Upper lobe of left lung (tissue), 6 donors: ENCODE measurements at regions not wholly inside any gene's neighbourhood (a gene's known extent, or its start where the extent isn't known, plus 50 kb on each side); places are given as distances from the start of the nearest gene placed in this dataset.

Experiments used
- ATAC-seq, 2 donors: fragments of 200-7000 bp; cut with Tn5 transposase; one replicate each; pipeline ENCODE4 v1.9.1; 2022; ENCODE audit warnings: mild to moderate bottlenecking in 2 of 2, moderate library complexity in 2 of 2; ENCODE audit not compliant: low FRiP score in 2 of 2
- DNase-seq, 2 donors: peaks; one replicate each; pipeline ENCODE4 v3.0.0-alpha.2; 2019 to 2020
- H3K27ac ChIP-seq, 4 donors: fragments of 200-600 bp; sonication (generic); one replicate each; pipeline ENCODE4 v1.5.1; 2016 to 2019
- H3K27me3 ChIP-seq, 4 donors: fragments of 200-600 bp; sonication (generic); one replicate each; pipeline ENCODE4 v1.5.1; 2017 to 2019
- H3K36me3 ChIP-seq, 4 donors: fragments of 200-600 bp; sonication (generic); one replicate each; pipeline ENCODE4 v1.5.1; 2016 to 2019
- H3K4me1 ChIP-seq, 4 donors: fragments of 200-600 bp; sonication (generic); one replicate each; pipeline ENCODE4 v1.5.1; 2018 to 2019
- H3K4me3 ChIP-seq, 4 donors: fragments of 200-600 bp; sonication (generic); one replicate each; pipeline ENCODE4 v1.5.1; 2017 to 2019; ENCODE audit warnings: mild to moderate bottlenecking in 2 of 4, moderate library complexity in 1 of 4
- H3K9me3 ChIP-seq, 4 donors: fragments of 200-600 bp; sonication (generic); one replicate each; pipeline ENCODE4 v1.5.1; 2018 to 2019
- EP300 ChIP-seq, 4 donors: sonication (generic); formaldehyde crosslinking; IDR thresholded peaks; one replicate each; pipeline ENCODE4 v1.5.1; 2017; ENCODE audit warnings: antibody characterized with exemption in 4 of 4, control low read depth in 2 of 4
- POLR2A ChIP-seq, 4 donors: fragments of 450-650 bp; IDR thresholded peaks; one replicate each; pipeline ENCODE4 v1.5.1; 2016 to 2017; ENCODE audit warnings: antibody characterized with exemption in 4 of 4, mild to moderate bottlenecking in 2 of 4
- POLR2AphosphoS5 ChIP-seq, 2 donors: sonication (generic); formaldehyde crosslinking; IDR thresholded peaks; one replicate each; pipeline ENCODE4 v1.5.1; 2017; ENCODE audit warnings: antibody characterized with exemption in 2 of 2
- WGBS, 2 donors: methylation state at CpG; one replicate each; pipeline ENCODE4 v1.1.5; 2017 to 2018; 5-methylcytosine and 5-hydroxymethylcytosine counted together
- TF ChIP-seq, protein P1 (sequence below), 6 experiments: fragments of 450-650 bp in 4 of 6; fragments of 200-600 bp in 2 of 6; sonication (generic) in 2 of 6; IDR thresholded peaks; one replicate each; pipeline ENCODE4 v1.5.1; 2016 to 2019; ENCODE audit warnings: antibody characterized with exemption in 6 of 6
- donor health status: DM: no; HTN: no; CAD: no; lungs with moderate emphysema.
- donor health status: DM: no; HTN: yes; CAD: no; lungs with severe emphysema.

DNA sequence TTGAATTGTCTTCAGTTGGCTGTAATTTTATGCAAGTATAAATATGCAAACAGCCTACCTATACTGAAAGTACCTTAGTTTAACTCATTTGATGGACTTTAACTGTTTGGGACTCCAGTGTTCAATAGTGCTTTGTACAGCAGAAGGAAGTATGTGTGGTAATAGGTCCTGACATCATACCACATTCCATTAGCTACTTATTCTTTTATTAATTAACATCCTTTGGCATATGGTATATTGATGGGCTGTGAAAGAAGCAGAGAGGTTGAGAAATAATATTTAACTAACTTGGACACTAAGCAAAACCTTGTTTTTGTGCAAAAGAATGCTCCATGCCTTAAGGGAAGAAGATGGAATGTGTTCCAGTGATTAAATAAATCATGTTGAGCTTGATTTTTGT is 97.6 kb upstream of the SEMA6A start:
- no peak overlapping the region for H3K27ac ChIP-seq
- DNase-seq (no peak), ATAC-seq (no peak)
- TF ChIP-seq POLR2A (IDR thresholded peaks at IDR 0.05) = no peak
- TF ChIP-seq, protein P1, sequence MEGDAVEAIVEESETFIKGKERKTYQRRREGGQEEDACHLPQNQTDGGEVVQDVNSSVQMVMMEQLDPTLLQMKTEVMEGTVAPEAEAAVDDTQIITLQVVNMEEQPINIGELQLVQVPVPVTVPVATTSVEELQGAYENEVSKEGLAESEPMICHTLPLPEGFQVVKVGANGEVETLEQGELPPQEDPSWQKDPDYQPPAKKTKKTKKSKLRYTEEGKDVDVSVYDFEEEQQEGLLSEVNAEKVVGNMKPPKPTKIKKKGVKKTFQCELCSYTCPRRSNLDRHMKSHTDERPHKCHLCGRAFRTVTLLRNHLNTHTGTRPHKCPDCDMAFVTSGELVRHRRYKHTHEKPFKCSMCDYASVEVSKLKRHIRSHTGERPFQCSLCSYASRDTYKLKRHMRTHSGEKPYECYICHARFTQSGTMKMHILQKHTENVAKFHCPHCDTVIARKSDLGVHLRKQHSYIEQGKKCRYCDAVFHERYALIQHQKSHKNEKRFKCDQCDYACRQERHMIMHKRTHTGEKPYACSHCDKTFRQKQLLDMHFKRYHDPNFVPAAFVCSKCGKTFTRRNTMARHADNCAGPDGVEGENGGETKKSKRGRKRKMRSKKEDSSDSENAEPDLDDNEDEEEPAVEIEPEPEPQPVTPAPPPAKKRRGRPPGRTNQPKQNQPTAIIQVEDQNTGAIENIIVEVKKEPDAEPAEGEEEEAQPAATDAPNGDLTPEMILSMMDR (IDR thresholded peaks at IDR 0.05) = no peak
- no peak for TF ChIP-seq POLR2AphosphoS5 (IDR thresholded peaks at IDR 0.05)
- TF ChIP-seq EP300 (IDR thresholded peaks at IDR 0.05) = no peak
- peaks cover 0 to 6% (median 0%) of the 10 kb centered on the region in 4 donors for H3K4me1 ChIP-seq
- no peaks in the 10 kb centered on the region for H3K27me3 ChIP-seq
- H3K9me3 ChIP-seq = no peaks in the 10 kb centered on the region
- no peak overlapping the region for H3K4me3 ChIP-seq
- no peaks in the 10 kb centered on the region for H3K36me3 ChIP-seq

DNA sequence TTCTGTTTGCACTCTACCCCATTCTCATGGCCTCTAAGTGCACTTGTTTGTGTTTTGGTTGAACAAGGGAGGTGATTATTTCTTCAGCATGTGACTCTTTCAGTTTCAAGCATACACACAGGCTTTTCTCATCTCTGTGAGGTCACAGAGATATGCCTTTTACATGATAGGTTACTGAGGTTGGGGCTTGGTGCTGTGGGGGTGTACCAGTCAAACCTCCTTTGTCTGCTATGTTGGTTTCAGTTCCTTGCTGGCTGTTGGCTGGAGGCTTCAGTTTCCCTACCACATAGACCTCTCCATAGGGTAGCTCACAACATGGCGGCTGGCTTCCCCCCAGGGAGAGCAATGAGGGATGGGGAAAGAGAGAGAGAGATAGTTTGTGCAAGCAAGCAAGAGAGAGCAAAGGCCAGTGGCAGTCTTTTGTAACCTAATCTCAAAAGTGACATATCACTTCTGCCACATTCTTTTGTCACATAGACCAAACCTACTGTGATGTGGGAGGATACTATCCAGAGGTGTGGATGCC is 96.7 kb upstream of the SEMA6A start:
- ATAC-seq (no peak), DNase-seq (no peak)
- no peaks in the 10 kb centered on the region for H3K27me3 ChIP-seq
- H3K27ac ChIP-seq = no peak overlapping the region
- H3K36me3 ChIP-seq = no peaks in the 10 kb centered on the region
- 89 to 91% methylated on average over 1 of the region's 1 CpG for WGBS, 2 donors
- TF ChIP-seq, protein P1 (IDR thresholded peaks at IDR 0.05) = no peak
- TF ChIP-seq EP300 (IDR thresholded peaks at IDR 0.05) (no peak), POLR2AphosphoS5 (IDR thresholded peaks at IDR 0.05) (no peak)
- H3K9me3 ChIP-seq = no peaks in the 10 kb centered on the region
- H3K4me3 ChIP-seq = no peak overlapping the region
- peaks cover 0 to 6% (median 0%) of the 10 kb centered on the region in 4 donors for H3K4me1 ChIP-seq

DNA sequence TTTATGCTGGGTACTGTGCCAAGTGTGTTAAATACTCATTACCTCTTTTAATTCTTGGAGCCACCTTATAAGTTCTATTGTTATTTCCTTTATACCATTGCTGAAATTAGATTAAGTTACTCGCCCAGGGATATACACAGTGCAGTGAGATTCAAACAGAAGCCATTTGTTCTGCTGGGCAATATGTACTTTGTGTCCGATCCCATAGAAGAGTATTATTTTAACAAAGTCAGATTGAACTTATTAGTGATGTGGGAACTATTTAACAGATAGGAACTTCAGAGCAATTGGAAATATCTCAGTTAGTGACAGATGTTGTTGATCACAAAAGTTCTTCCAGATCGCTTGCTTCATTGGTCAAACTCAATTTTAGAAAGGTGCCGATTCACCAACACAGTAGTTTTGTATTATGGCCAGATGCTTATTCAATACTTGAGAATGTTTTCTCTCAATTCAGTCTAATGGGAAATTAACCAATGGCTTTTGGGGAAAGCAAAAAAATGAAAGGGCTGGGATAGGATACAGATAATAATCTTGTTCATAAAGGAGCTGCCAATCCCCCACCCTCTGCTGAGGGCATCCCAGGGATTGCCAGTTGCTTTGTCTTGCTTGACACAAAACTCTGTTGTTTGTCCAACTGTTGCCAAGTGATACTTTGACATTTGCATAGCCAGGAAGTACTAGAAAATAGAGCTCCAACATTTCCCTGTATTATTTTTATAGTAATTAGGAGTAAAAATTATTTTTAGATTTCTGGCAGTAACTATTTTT is 94.8 kb upstream of the SEMA6A start:
- 74% methylated on average over 4 of the region's 4 CpGs for WGBS, 2 donors
- Histone ChIP-seq H3K27ac (no peak overlapping the region), H3K27me3 (no peaks in the 10 kb centered on the region), H3K36me3 (no peaks in the 10 kb centered on the region), H3K4me3 (no peak overlapping the region), H3K4me1 (peaks cover 0 to 6% (median 0%) of the 10 kb centered on the region in 4 donors), H3K9me3 (no peaks in the 10 kb centered on the region)
- DNase-seq = no peak
- ATAC-seq = no peak
- TF ChIP-seq, protein P1 (IDR thresholded peaks at IDR 0.05) = no peak
- TF ChIP-seq POLR2A (IDR thresholded peaks at IDR 0.05) (no peak), POLR2AphosphoS5 (IDR thresholded peaks at IDR 0.05) (no peak), EP300 (IDR thresholded peaks at IDR 0.05) (no peak)

DNA sequence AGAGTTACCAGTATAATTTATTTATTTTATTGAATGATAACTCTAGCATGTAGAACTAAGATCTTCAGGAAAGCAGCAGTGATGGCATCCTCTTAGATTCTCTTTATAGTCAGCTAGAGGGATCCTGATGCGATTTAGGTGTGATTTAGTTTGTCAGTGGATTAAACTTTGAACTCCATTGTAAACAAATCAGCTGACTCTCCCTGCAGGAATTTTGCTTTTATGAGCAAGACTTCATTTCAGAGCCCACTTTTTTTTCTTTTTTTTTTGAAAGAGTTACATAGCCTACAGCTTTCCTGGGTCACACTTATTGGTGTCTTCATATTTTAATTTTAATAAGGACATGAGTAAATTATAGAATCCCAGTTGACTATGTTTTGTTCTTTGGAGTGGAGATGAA is 93.8 kb upstream of the SEMA6A start:
- H3K4me3 ChIP-seq = no peak overlapping the region
- 77% methylated on average over 1 of the region's 1 CpG for WGBS, 2 donors
- peaks cover 0 to 6% (median 0%) of the 10 kb centered on the region in 4 donors for H3K4me1 ChIP-seq
- no peaks in the 10 kb centered on the region for H3K27me3 ChIP-seq
- H3K27ac ChIP-seq = no peak overlapping the region
- DNase-seq (no peak), ATAC-seq (no peak)
- no peaks in the 10 kb centered on the region for H3K36me3 ChIP-seq
- TF ChIP-seq POLR2AphosphoS5 (IDR thresholded peaks at IDR 0.05) (no peak), POLR2A (IDR thresholded peaks at IDR 0.05) (no peak), EP300 (IDR thresholded peaks at IDR 0.05) (no peak)
- TF ChIP-seq, protein P1 (IDR thresholded peaks at IDR 0.05) = no peak
- H3K9me3 ChIP-seq = no peaks in the 10 kb centered on the region

DNA sequence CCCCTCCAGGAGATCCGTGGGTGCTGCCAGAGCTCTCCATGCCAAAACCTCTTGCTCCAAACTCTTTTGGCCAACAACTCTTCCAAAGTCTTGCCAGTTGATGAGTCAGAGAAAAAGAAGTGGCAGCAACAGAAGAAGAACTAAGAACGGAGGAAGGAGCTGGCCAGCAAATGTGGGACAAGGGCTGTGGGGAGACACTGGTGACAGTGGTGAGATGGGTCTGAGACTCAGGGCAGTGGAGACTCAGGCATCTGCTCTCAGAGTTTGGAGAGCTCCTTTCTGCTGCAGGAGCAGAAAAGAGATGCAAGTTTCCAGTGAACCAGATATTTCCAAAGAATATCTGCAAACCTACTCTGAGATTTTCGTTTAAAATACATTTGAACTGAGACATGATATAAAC is 92.3 kb upstream of the SEMA6A start:
- no peaks in the 10 kb centered on the region for H3K36me3 ChIP-seq
- no peak for ATAC-seq
- TF ChIP-seq EP300 (IDR thresholded peaks at IDR 0.05) (no peak), POLR2A (IDR thresholded peaks at IDR 0.05) (no peak), POLR2AphosphoS5 (IDR thresholded peaks at IDR 0.05) (no peak)
- TF ChIP-seq, protein P1 (IDR thresholded peaks at IDR 0.05) = no peak
- H3K27me3 ChIP-seq = no peaks in the 10 kb centered on the region
- H3K27ac ChIP-seq = no peak overlapping the region
- peaks cover 0 to 6% (median 0%) of the 10 kb centered on the region in 4 donors for H3K4me1 ChIP-seq
- H3K9me3 ChIP-seq = peaks cover 0 to 2% (median under 1%) of the 10 kb centered on the region in 4 donors
- no peak overlapping the region for H3K4me3 ChIP-seq
- no peak for DNase-seq
- 58 to 73% methylated on average over 3 of the region's 3 CpGs for WGBS, 2 donors
